MM.1S (cell line): ENCODE measurements at regions not wholly inside any gene's neighbourhood (a gene's known extent, or its start where the extent isn't known, plus 50 kb on each side); places are given as distances from the start of the nearest gene placed in this dataset.

Source experiments
- EZH2 ChIP-seq: fragments of 300-600 bp; sonication (generic); optimal IDR thresholded peaks from 2 replicates; pipeline ENCODE3; 2017; ENCODE audit warnings: low read depth, mild to moderate bottlenecking, antibody characterized with exemption, low read length, mixed read lengths
- EZH2phosphoT487 ChIP-seq: fragments of 300-600 bp; sonication (generic); IDR thresholded peaks from 2 replicates; pipeline ENCODE4 v1.6.1; 2018; ENCODE audit warnings: antibody characterized with exemption, low read length
- TF ChIP-seq, protein P1 (sequence below): fragments of 300-600 bp; sonication (generic); IDR thresholded peaks from 2 replicates; pipeline ENCODE4 v1.5.1; 2016; ENCODE audit warnings: antibody characterized with exemption, low read length, mixed read lengths

DNA sequence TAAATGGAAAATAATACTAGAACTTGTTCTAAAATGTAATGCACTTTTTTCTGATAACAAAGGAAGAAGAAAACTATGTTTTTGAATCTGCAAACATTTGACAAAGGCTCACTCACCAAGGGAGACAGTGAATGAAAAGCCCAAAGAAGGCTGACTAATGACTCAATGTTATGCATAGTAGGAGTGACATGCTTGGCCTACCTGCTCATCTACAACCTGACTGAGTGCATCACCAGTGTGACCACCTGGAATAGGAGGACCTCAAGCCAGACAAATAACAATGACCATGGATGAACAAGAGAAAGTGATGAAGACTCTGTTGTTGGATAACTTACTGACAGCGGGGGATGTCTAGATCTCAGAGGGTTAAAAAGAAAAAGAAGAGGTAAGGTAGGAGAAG lies 157.2 kb downstream of the SIM1 start:
- TF ChIP-seq, protein P1, sequence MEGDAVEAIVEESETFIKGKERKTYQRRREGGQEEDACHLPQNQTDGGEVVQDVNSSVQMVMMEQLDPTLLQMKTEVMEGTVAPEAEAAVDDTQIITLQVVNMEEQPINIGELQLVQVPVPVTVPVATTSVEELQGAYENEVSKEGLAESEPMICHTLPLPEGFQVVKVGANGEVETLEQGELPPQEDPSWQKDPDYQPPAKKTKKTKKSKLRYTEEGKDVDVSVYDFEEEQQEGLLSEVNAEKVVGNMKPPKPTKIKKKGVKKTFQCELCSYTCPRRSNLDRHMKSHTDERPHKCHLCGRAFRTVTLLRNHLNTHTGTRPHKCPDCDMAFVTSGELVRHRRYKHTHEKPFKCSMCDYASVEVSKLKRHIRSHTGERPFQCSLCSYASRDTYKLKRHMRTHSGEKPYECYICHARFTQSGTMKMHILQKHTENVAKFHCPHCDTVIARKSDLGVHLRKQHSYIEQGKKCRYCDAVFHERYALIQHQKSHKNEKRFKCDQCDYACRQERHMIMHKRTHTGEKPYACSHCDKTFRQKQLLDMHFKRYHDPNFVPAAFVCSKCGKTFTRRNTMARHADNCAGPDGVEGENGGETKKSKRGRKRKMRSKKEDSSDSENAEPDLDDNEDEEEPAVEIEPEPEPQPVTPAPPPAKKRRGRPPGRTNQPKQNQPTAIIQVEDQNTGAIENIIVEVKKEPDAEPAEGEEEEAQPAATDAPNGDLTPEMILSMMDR, result no peak
- TF ChIP-seq EZH2 (no peak), EZH2phosphoT487 (no peak)
